Mesenchymal stem cell (in vitro differentiated cells and primary cell): ENCODE measurements at regions not wholly inside any gene's neighbourhood (a gene's known extent, or its start where the extent isn't known, plus 50 kb on each side); places are given as distances from the start of the nearest gene placed in this dataset.

ENCODE experiments used
- DNase-seq: peaks from one replicate; pipeline ENCODE4 v3.0.0-alpha.2; 2013
- H2AFZ ChIP-seq: one replicate; pipeline ENCODE4 v1.6.1; 2013; ENCODE audit warnings: low read depth, mild to moderate bottlenecking, control low read depth, inconsistent platforms, low read length, moderate library complexity
- H2AK5ac ChIP-seq: 2 replicates; pipeline ENCODE4 v1.6.1; 2013; ENCODE audit warnings: low read length, moderate library complexity, mild to moderate bottlenecking, inconsistent platforms; ENCODE audit not compliant: severe bottlenecking
- H2BK120ac ChIP-seq: one replicate; pipeline ENCODE4 v1.6.1; 2013; ENCODE audit warnings: low read depth, mild to moderate bottlenecking, inconsistent platforms, low read length, moderate library complexity
- H2BK12ac ChIP-seq, 2 experiments: one replicate each; pipeline ENCODE4 v1.6.1; 2013; ENCODE audit warnings: inconsistent platforms in 2 of 2, low read length in 2 of 2, mild to moderate bottlenecking in 2 of 2, moderate library complexity in 2 of 2, control low read depth in 1 of 2
- H2BK15ac ChIP-seq: one replicate; pipeline ENCODE4 v1.6.1; 2013; ENCODE audit warnings: mild to moderate bottlenecking, low read depth, inconsistent platforms; ENCODE audit not compliant: poor library complexity, severe bottlenecking
- H2BK5ac ChIP-seq: 2 replicates; pipeline ENCODE4 v1.6.1; 2013; ENCODE audit warnings: low read depth, mild to moderate bottlenecking, low read length, control low read depth, inconsistent platforms; ENCODE audit not compliant: poor library complexity, severe bottlenecking
- H3K14ac ChIP-seq, 2 experiments: one replicate each; pipeline ENCODE4 v1.6.1; 2013; ENCODE audit warnings: inconsistent platforms in 2 of 2, low read length in 2 of 2, control low read depth in 1 of 2, mild to moderate bottlenecking in 1 of 2, moderate library complexity in 1 of 2
- H3K18ac ChIP-seq, 2 experiments: one replicate each; pipeline ENCODE4 v1.6.1; 2013; ENCODE audit warnings: inconsistent platforms in 2 of 2, low read length in 2 of 2, control low read depth in 1 of 2, low read depth in 1 of 2, mild to moderate bottlenecking in 1 of 2
- H3K23ac ChIP-seq, 2 experiments: one replicate each; pipeline ENCODE4 v1.6.1; 2013; ENCODE audit warnings: inconsistent platforms in 2 of 2, low read length in 2 of 2, mild to moderate bottlenecking in 2 of 2, moderate library complexity in 2 of 2, control low read depth in 1 of 2
- H3K27ac ChIP-seq: 2 replicates; pipeline ENCODE4 v1.5.1; 2013; ENCODE audit warnings: mild to moderate bottlenecking, moderate library complexity, low read length, control low read depth, inconsistent platforms; ENCODE audit not compliant: poor library complexity, severe bottlenecking
- H3K27me3 ChIP-seq, 2 experiments: 2 replicates each; pipeline versions ENCODE4 v1.6.1 to v1.7.0; 2013; ENCODE audit warnings: low read length in 2 of 2, mild to moderate bottlenecking in 2 of 2, moderate library complexity in 2 of 2, control low read depth in 1 of 2, inconsistent platforms in 1 of 2; ENCODE audit not compliant: control insufficient read depth in 1 of 2, insufficient read depth in 1 of 2
- H3K36me3 ChIP-seq, 2 experiments: 2 replicates each; pipeline versions ENCODE4 v1.6.1 to v1.7.0; 2013; ENCODE audit warnings: low read length in 2 of 2, control low read depth in 1 of 2, inconsistent platforms in 1 of 2, low read depth in 1 of 2, mild to moderate bottlenecking in 1 of 2; ENCODE audit not compliant: insufficient read depth in 2 of 2, control insufficient read depth in 1 of 2
- H3K4ac ChIP-seq, 2 experiments: one replicate each; pipeline ENCODE4 v1.6.1; 2013; ENCODE audit warnings: inconsistent platforms in 2 of 2, low read length in 2 of 2, mild to moderate bottlenecking in 2 of 2, moderate library complexity in 2 of 2, control low read depth in 1 of 2, low read depth in 1 of 2
- H3K4me1 ChIP-seq: 2 replicates; pipeline ENCODE4 v1.6.1; 2013; ENCODE audit warnings: low read depth, low read length, control low read depth; ENCODE audit not compliant: control insufficient read depth, insufficient read depth
- H3K4me2 ChIP-seq: 2 replicates; pipeline ENCODE4 v1.6.1; 2013; ENCODE audit warnings: low read length, mild to moderate bottlenecking, inconsistent platforms; ENCODE audit not compliant: poor library complexity, severe bottlenecking
- H3K4me3 ChIP-seq, 2 experiments: 2 replicates each; pipeline versions ENCODE4 v1.5.1 to v1.7.0; 2013; ENCODE audit warnings: low read length in 2 of 2, mild to moderate bottlenecking in 2 of 2, control low read depth in 1 of 2, low read depth in 1 of 2; ENCODE audit not compliant: insufficient read depth in 1 of 2
- H3K79me1 ChIP-seq: replicated peaks from 2 replicates; pipeline ENCODE4 v1.6.1; 2013; ENCODE audit warnings: mild to moderate bottlenecking, control low read depth, low read length, inconsistent platforms; ENCODE audit not compliant: poor library complexity, severe bottlenecking
- H3K9ac ChIP-seq: 2 replicates; pipeline ENCODE4 v1.7.0; 2013; ENCODE audit warnings: mild to moderate bottlenecking, low read length, moderate library complexity
- H3K9me3 ChIP-seq: 2 replicates; pipeline ENCODE4 v1.7.0; 2013; ENCODE audit warnings: mild to moderate bottlenecking, low read length; ENCODE audit not compliant: control insufficient read depth
- H4K8ac ChIP-seq: one replicate; pipeline ENCODE4 v1.6.1; 2013; ENCODE audit warnings: inconsistent platforms, mild to moderate bottlenecking, low read length, moderate library complexity
- H4K91ac ChIP-seq: one replicate; pipeline ENCODE4 v1.6.1; 2013; ENCODE audit warnings: mild to moderate bottlenecking, low read length, inconsistent platforms
- WGBS: methylation state at CpG from one replicate; pipeline ENCODE4 v1.1.7; 2013; ENCODE audit warnings: mixed read lengths; 5-methylcytosine and 5-hydroxymethylcytosine counted together

GRCh38 chr12:25327321-25327720, 76.6 kb upstream of the KRAS start:
- H3K18ac ChIP-seq, result no peak overlapping the region
- H3K4ac ChIP-seq, result no peak overlapping the region
- H2BK15ac ChIP-seq, result no peak overlapping the region
- no peak overlapping the region for H3K9ac ChIP-seq
- WGBS, result 100% methylated on average over 1 of the region's 4 CpGs
- H3K23ac ChIP-seq, result no peak overlapping the region
- no peaks in the 10 kb centered on the region for H3K36me3 ChIP-seq
- H2BK12ac ChIP-seq, result no peak overlapping the region
- no peaks in the 10 kb centered on the region for H3K9me3 ChIP-seq
- H2BK5ac ChIP-seq, result no peak overlapping the region
- no peaks in the 10 kb centered on the region for H3K4me1 ChIP-seq
- H3K27ac ChIP-seq, result no peak overlapping the region
- no peak overlapping the region for H3K4me3 ChIP-seq
- H3K14ac ChIP-seq, result no peak overlapping the region
- no peak for DNase-seq
- H2AFZ ChIP-seq, result no peak overlapping the region
- no peak overlapping the region for H4K8ac ChIP-seq
- H4K91ac ChIP-seq, result no peak overlapping the region
- no peak overlapping the region for H2AK5ac ChIP-seq
- H3K79me1 ChIP-seq, result no peaks in the 10 kb centered on the region
- no peak overlapping the region for H2BK120ac ChIP-seq
- H3K27me3 ChIP-seq, result no peaks in the 10 kb centered on the region
- H3K4me2 ChIP-seq, result no peak overlapping the region

GRCh38 chr12:25326326-25326725, 75.6 kb upstream of the KRAS start:
- H3K36me3 ChIP-seq, result no peaks in the 10 kb centered on the region
- no peak overlapping the region for H2BK15ac ChIP-seq
- no peak overlapping the region for H2BK12ac ChIP-seq
- H3K23ac ChIP-seq, result no peak overlapping the region
- no peak overlapping the region for H2AK5ac ChIP-seq
- H3K4me1 ChIP-seq, result no peaks in the 10 kb centered on the region
- H4K91ac ChIP-seq, result no peak overlapping the region
- H3K18ac ChIP-seq, result no peak overlapping the region
- no peaks in the 10 kb centered on the region for H3K79me1 ChIP-seq
- H3K4ac ChIP-seq, result no peak overlapping the region
- no peak overlapping the region for H2BK120ac ChIP-seq
- DNase-seq, result no peak
- H3K9ac ChIP-seq, result no peak overlapping the region
- no peak overlapping the region for H3K27ac ChIP-seq
- no peak overlapping the region for H3K4me2 ChIP-seq
- H3K4me3 ChIP-seq, result no peak overlapping the region
- no CpG with 5 or more reads among the region's 2 CpGs for WGBS
- H3K27me3 ChIP-seq, result no peaks in the 10 kb centered on the region
- no peak overlapping the region for H4K8ac ChIP-seq
- no peak overlapping the region for H3K14ac ChIP-seq
- no peak overlapping the region for H2AFZ ChIP-seq
- no peaks in the 10 kb centered on the region for H3K9me3 ChIP-seq
- no peak overlapping the region for H2BK5ac ChIP-seq

DNA sequence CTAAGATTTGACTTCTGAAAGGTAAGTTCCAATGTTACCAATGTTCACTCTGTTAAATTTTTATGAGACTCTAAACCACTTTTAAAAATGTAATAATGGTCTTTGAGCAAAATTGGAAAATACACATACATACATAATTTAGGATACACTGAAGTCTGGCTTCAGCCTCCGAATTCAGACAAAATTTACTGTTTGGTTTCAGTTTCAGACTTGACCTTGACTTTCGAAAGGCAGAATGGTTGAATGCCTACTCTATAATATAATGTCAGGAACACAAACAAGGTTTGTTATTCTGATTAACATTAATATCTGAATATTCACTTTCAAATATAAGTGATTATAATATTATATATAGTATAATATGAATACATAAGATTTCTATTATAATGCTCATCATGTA, 74.1 kb upstream of the KRAS start:
- Histone ChIP-seq H3K23ac (no peak overlapping the region), H3K36me3 (no peaks in the 10 kb centered on the region), H2BK5ac (no peak overlapping the region), H2AFZ (no peak overlapping the region), H3K27me3 (peaks cover 0 to 6% of the 10 kb centered on the region in 2 experiments), H3K27ac (no peak overlapping the region), H3K14ac (no peak overlapping the region), H2BK120ac (no peak overlapping the region), H3K4ac (no peak overlapping the region), H4K91ac (no peak overlapping the region), H2BK15ac (no peak overlapping the region), H2AK5ac (no peak overlapping the region), H3K4me3 (no peak overlapping the region), H3K9me3 (no peaks in the 10 kb centered on the region), H3K18ac (no peak overlapping the region), H3K4me1 (no peaks in the 10 kb centered on the region), H3K4me2 (no peak overlapping the region), H3K9ac (peak overlapping the region; percentile 16), H4K8ac (no peak overlapping the region), H3K79me1 (no peaks in the 10 kb centered on the region), H2BK12ac (no peak overlapping the region)
- DNase-seq, result no peak
- 100% methylated on average over 1 of the region's 2 CpGs for WGBS

DNA sequence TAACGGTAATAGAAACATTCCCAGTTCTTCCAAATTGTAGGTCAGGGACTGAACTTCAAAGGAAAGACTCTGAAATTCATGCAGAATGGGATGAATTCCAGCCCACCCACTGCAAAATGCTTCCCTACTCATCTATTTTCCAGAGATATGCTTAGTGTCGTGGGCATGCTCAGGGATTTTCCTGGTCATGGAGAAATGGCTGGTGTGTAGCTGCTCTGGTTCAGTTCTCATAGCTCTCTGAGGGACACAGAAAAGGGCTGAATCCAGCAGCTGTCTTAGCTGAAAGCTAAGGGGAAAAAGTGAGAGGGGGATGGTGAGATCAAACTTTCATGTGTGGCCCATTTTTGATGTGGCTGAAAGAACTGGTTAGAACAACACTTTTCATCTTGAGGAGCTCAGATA, 72.9 kb upstream of the KRAS start:
- no peak for DNase-seq
- WGBS, result 91% methylated on average over 2 of the region's 2 CpGs
- H3K79me1 ChIP-seq, result no peaks in the 10 kb centered on the region
- H3K4me2 ChIP-seq, result no peak overlapping the region
- no peak overlapping the region for H2BK120ac ChIP-seq
- no peak overlapping the region for H2AK5ac ChIP-seq
- H2BK5ac ChIP-seq, result no peak overlapping the region
- H4K8ac ChIP-seq, result no peak overlapping the region
- no peak overlapping the region for H2BK12ac ChIP-seq
- H3K14ac ChIP-seq, result no peak overlapping the region
- peaks cover 0 to 6% of the 10 kb centered on the region in 2 experiments for H3K27me3 ChIP-seq
- H3K4ac ChIP-seq, result no peak overlapping the region
- no peak overlapping the region for H4K91ac ChIP-seq
- no peak overlapping the region for H3K27ac ChIP-seq
- H3K36me3 ChIP-seq, result no peaks in the 10 kb centered on the region
- H2BK15ac ChIP-seq, result no peak overlapping the region
- H3K4me3 ChIP-seq, result no peak overlapping the region
- no peak overlapping the region for H3K9ac ChIP-seq
- no peak overlapping the region for H3K23ac ChIP-seq
- no peaks in the 10 kb centered on the region for H3K9me3 ChIP-seq
- no peaks in the 10 kb centered on the region for H3K4me1 ChIP-seq
- H2AFZ ChIP-seq, result no peak overlapping the region
- H3K18ac ChIP-seq, result no peak overlapping the region
